ENCODE measurements at regions not wholly inside any gene's neighbourhood (a gene's known extent, or its start where the extent isn't known, plus 50 kb on each side); places are given as distances from the start of the nearest gene placed in this dataset.

DNA sequence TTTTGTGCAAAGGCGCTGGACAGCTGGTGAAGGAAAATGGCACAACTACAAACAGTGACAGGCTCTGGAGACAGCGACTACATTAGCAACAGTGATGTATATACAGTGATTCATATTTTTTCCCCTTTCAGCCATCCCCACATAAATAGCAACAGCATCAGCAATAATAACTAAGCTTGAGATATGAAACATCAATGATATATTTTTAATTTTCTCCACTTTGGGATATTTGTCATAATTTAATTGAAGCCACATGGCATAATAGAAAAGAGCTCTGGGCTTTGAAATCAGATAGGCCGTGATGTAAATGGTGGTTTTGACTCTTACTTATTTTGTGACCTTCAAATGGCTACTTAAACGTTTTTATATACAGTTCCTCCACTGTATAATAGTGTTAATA lies 764.3 kb upstream of the PRMT6 start:
- TF ChIP-seq CTCF (IDR thresholded peaks at IDR 0.05; ENCODE audit: low read depth, low read length) (no peak), EZH2phosphoT487 (IDR thresholded peaks at IDR 0.05; ENCODE audit: low read depth) (no peak)

Measured in OCI-LY3 (cell line).